IMR-90 (cell line): ENCODE measurements at regions not wholly inside any gene's neighbourhood (a gene's known extent, or its start where the extent isn't known, plus 50 kb on each side); places are given as distances from the start of the nearest gene placed in this dataset.

ENCODE experiments used
- BHLHE40 ChIP-seq: fragments of 150-350 bp; IDR thresholded peaks from 2 replicates; pipeline ENCODE4 v1.6.1; 2016; ENCODE audit warnings: mild to moderate bottlenecking, low read depth, low read length
- CEBPB ChIP-seq: IDR thresholded peaks from 2 replicates; pipeline ENCODE4 v1.6.1; 2012; ENCODE audit warnings: low read depth, low read length, improper control_type of control experiment
- CHD1 ChIP-seq: IDR thresholded peaks from 2 replicates; pipeline ENCODE4 v1.6.1; 2012; ENCODE audit warnings: low read depth, low read length, improper control_type of control experiment
- FOS ChIP-seq: fragments of 150-350 bp; IDR thresholded peaks from 2 replicates; pipeline ENCODE4 v1.6.1; 2016; ENCODE audit warnings: low read depth, low read length
- MAZ ChIP-seq: IDR thresholded peaks from 2 replicates; pipeline ENCODE4 v1.6.1; 2012; ENCODE audit warnings: low read depth, mild to moderate bottlenecking, low read length, improper control_type of control experiment, moderate library complexity, borderline replicate concordance
- MXI1 ChIP-seq: IDR thresholded peaks from 2 replicates; pipeline ENCODE4 v1.6.1; 2012; ENCODE audit warnings: low read depth, mild to moderate bottlenecking, low read length, moderate library complexity, borderline replicate concordance
- NFE2L2 ChIP-seq: fragments of 150-350 bp; IDR thresholded peaks from 2 replicates; pipeline ENCODE4 v1.6.1; 2016; ENCODE audit warnings: low read depth, mild to moderate bottlenecking, low read length
- POLR2A ChIP-seq: IDR thresholded peaks from 2 replicates; pipeline ENCODE4 v1.6.1; 2012; ENCODE audit warnings: mild to moderate bottlenecking, low read depth, low read length
- RAD21 ChIP-seq: IDR thresholded peaks from 2 replicates; pipeline ENCODE4 v1.6.1; 2012; ENCODE audit warnings: low read length, improper control_type of control experiment
- RCOR1 ChIP-seq: IDR thresholded peaks from 2 replicates; pipeline ENCODE4 v1.6.1; 2012; ENCODE audit warnings: mild to moderate bottlenecking, low read length, improper control_type of control experiment; ENCODE audit not compliant: insufficient replicate concordance
- RFX5 ChIP-seq: IDR thresholded peaks from 2 replicates; pipeline ENCODE4 v1.8.0; 2012; ENCODE audit warnings: low read depth, mild to moderate bottlenecking, low read length, moderate library complexity
- SMC3 ChIP-seq: fragments of 150-350 bp; IDR thresholded peaks from 2 replicates; pipeline ENCODE4 v1.6.1; 2016; ENCODE audit warnings: low read depth, mild to moderate bottlenecking, antibody characterized with exemption, low read length, moderate library complexity
- TF ChIP-seq, protein P1 (sequence below): conservative IDR thresholded peaks from 2 replicates; pipeline ENCODE4 v1.5.1; 2012; ENCODE audit warnings: mild to moderate bottlenecking, low read depth, low read length, improper control_type of control experiment
- TF ChIP-seq, protein P2 (sequence below): fragments of 150-350 bp; IDR thresholded peaks from 2 replicates; pipeline ENCODE4 v1.6.1; 2017; ENCODE audit warnings: mild to moderate bottlenecking, antibody characterized with exemption, low read length, low read depth

DNA sequence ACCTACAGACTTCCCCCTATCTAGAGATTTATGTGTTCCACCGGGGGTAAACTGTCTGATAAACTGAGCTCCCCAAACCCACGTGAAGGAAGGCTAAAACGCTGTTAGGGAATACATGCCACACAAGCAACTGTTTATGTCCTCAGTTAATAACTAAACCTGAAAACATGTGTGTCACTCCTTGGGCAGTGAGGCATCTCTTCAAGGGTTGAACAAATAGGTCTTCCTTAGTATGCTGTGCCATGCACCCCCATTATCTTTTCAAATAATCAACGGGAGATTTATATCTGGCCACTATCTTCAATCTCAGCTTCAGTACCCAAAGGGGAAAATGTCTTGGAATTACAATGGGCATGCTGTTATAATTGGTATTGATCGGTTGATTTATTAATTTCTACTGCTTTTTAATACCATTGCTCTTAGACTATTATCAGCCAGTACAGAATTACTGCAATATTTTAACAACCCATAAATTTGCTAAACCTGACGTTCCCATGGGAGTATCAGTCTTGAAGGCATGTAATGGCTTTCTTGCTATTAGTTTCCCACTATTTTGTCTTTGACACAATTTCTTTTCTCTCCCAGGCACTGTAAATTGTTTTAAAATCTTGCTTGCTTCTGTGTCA lies 279.2 kb upstream of the P2RY1 start:
- TF ChIP-seq RFX5 = no peak
- TF ChIP-seq MAZ = no peak
- no peak for TF ChIP-seq RAD21
- no peak for TF ChIP-seq CHD1
- TF ChIP-seq, protein P1, sequence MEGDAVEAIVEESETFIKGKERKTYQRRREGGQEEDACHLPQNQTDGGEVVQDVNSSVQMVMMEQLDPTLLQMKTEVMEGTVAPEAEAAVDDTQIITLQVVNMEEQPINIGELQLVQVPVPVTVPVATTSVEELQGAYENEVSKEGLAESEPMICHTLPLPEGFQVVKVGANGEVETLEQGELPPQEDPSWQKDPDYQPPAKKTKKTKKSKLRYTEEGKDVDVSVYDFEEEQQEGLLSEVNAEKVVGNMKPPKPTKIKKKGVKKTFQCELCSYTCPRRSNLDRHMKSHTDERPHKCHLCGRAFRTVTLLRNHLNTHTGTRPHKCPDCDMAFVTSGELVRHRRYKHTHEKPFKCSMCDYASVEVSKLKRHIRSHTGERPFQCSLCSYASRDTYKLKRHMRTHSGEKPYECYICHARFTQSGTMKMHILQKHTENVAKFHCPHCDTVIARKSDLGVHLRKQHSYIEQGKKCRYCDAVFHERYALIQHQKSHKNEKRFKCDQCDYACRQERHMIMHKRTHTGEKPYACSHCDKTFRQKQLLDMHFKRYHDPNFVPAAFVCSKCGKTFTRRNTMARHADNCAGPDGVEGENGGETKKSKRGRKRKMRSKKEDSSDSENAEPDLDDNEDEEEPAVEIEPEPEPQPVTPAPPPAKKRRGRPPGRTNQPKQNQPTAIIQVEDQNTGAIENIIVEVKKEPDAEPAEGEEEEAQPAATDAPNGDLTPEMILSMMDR = no peak
- TF ChIP-seq POLR2A = no peak
- TF ChIP-seq BHLHE40 = no peak
- TF ChIP-seq, protein P2, sequence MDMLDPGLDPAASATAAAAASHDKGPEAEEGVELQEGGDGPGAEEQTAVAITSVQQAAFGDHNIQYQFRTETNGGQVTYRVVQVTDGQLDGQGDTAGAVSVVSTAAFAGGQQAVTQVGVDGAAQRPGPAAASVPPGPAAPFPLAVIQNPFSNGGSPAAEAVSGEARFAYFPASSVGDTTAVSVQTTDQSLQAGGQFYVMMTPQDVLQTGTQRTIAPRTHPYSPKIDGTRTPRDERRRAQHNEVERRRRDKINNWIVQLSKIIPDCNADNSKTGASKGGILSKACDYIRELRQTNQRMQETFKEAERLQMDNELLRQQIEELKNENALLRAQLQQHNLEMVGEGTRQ = no peak
- no peak for TF ChIP-seq CEBPB
- no peak for TF ChIP-seq MXI1
- no peak for TF ChIP-seq RCOR1
- TF ChIP-seq FOS = no peak
- no peak for TF ChIP-seq NFE2L2
- TF ChIP-seq SMC3 = no peak
